ENCODE measurements at regions not wholly inside any gene's neighbourhood (a gene's known extent, or its start where the extent isn't known, plus 50 kb on each side); places are given as distances from the start of the nearest gene placed in this dataset.

- ATAC-seq = no peak
- no peak overlapping the region for H3K27ac ChIP-seq (ENCODE audit: extremely low read length, insufficient read depth, low read length)
- POLR2A ChIA-PET = no interaction called here
- no peak overlapping the region for H2AFZ ChIP-seq (ENCODE audit: low read length)
- H3K4me3 ChIP-seq (replicated peaks in 1 of 3; ENCODE audit: insufficient read depth in 1 of 3, low read depth in 2 of 3, low read length in 3 of 3) = no peak overlapping the region
- TF ChIP-seq TOE1 (CRISPR knock-in tag; IDR thresholded peaks at IDR 0.05) (no peak), ESRRA (CRISPR knock-in tag; IDR thresholded peaks at IDR 0.05; ENCODE audit: low read depth) (no peak)
- BruUV-seq (replicated peaks) = no TSS peak
- no peak for FAIRE-seq
- WGBS (ENCODE audit: low lambda C conversion rate) = 27% methylated on average over 7 of the region's 7 CpGs
- CTCF ChIA-PET (ENCODE audit: low intra/inter-chr PET ratio, low total read pairs) = no interaction called here
- no peaks in the 10 kb centered on the region for H3K4me1 ChIP-seq (ENCODE audit: insufficient read depth, low read length)
- no peaks in the 10 kb centered on the region; the same call in 1 of the 2 replicates for H3K9me3 ChIP-seq (ENCODE audit: low read length)
- no peaks in the 10 kb centered on the region for H4K20me1 ChIP-seq (ENCODE audit: insufficient read depth, low read length)
- no peaks in the 10 kb centered on the region for H3K36me3 ChIP-seq (replicated peaks in 1 of 2; ENCODE audit: control insufficient read depth in 1 of 2, insufficient read depth in 2 of 2, low read length in 2 of 2)
- H3K27me3 ChIP-seq (ENCODE audit: control insufficient read depth in 1 of 2, insufficient read depth in 2 of 2, low read length in 2 of 2) = no peaks in the 10 kb centered on the region
- intact Hi-C loops (cut with micrococcal nuclease; ENCODE audit: unreplicated experiment) (no loop called here), in situ Hi-C loops (cut with HindIII; ENCODE audit: extremely low pct_ligation_motif_present, low pct_unique_long_range_greater_than_20kb) (no loop called here)
- no peak for DNase-seq (ENCODE audit: low spot score)
- H3K4me2 ChIP-seq (ENCODE audit: low read depth, low read length) = no peak overlapping the region
- H3K79me2 ChIP-seq (ENCODE audit: insufficient read depth, low read length) = no peaks in the 10 kb centered on the region
- no peak overlapping the region for H3K9ac ChIP-seq (ENCODE audit: insufficient read depth, low read depth, low read length)
Measured at GRCh38 chr2:6448893-6449292, 416.8 kb downstream of the CMPK2 start.

DNA sequence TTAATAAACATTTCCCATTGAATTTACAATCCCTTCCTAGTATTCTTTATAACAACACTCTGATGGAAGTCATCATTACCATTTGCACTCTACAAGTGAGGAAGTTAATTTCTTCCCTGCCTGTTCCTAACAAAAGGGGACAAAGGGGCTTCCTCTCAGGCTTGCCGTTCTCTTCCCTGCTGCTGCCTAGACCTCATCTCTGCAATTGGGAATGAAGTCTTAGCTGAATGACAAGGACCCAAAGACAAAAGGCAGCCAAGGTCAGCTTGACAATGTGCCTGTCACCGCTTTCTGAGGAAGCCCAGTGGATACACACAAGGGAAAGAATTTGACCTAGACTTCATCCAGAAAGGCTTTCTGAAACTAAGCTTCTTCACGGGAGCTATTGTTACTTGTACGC is 416.4 kb downstream of the CMPK2 start:
- ChIA-PET POLR2A (no interaction called here), CTCF (ENCODE audit: low intra/inter-chr PET ratio, low total read pairs) (no interaction called here)
- Histone ChIP-seq H3K9me3 (ENCODE audit: low read length) (peaks cover 2% of the 10 kb centered on the region; the same call in 1 of the 2 replicates), H3K27me3 (ENCODE audit: control insufficient read depth in 1 of 2, insufficient read depth in 2 of 2, low read length in 2 of 2) (no peaks in the 10 kb centered on the region), H4K20me1 (ENCODE audit: insufficient read depth, low read length) (no peaks in the 10 kb centered on the region), H3K4me2 (ENCODE audit: low read depth, low read length) (no peak overlapping the region), H3K27ac (ENCODE audit: extremely low read length, insufficient read depth, low read length) (no peak overlapping the region), H3K4me3 (replicated peaks in 1 of 3; ENCODE audit: insufficient read depth in 1 of 3, low read depth in 2 of 3, low read length in 3 of 3) (no peak overlapping the region), H2AFZ (ENCODE audit: low read length) (no peak overlapping the region), H3K4me1 (ENCODE audit: insufficient read depth, low read length) (no peaks in the 10 kb centered on the region), H3K36me3 (replicated peaks in 1 of 2; ENCODE audit: control insufficient read depth in 1 of 2, insufficient read depth in 2 of 2, low read length in 2 of 2) (no peaks in the 10 kb centered on the region), H3K79me2 (ENCODE audit: insufficient read depth, low read length) (no peaks in the 10 kb centered on the region), H3K9ac (ENCODE audit: insufficient read depth, low read depth, low read length) (no peak overlapping the region)
- in situ Hi-C loops (cut with HindIII; ENCODE audit: extremely low pct_ligation_motif_present, low pct_unique_long_range_greater_than_20kb) (no loop called here), intact Hi-C loops (cut with micrococcal nuclease; ENCODE audit: unreplicated experiment) (no loop called here)
- FAIRE-seq (no peak), ATAC-seq (no peak), DNase-seq (ENCODE audit: low spot score) (no peak)
- WGBS (ENCODE audit: low lambda C conversion rate) = 28% methylated on average over 4 of the region's 4 CpGs
- no TSS peak for BruUV-seq (replicated peaks)
- TF ChIP-seq ZNF607 (CRISPR knock-in tag; IDR thresholded peaks at IDR 0.05; ENCODE audit: borderline replicate concordance) (no peak), ARID4A (CRISPR knock-in tag; IDR thresholded peaks at IDR 0.05; ENCODE audit: borderline replicate concordance) (no peak), MAFG (CRISPR knock-in tag; IDR thresholded peaks at IDR 0.05) (no peak), ZNF75D (CRISPR knock-in tag; IDR thresholded peaks at IDR 0.05; ENCODE audit: borderline replicate concordance) (no peak), PHF20 (CRISPR knock-in tag; IDR thresholded peaks at IDR 0.05) (no peak), POGZ (CRISPR knock-in tag; IDR thresholded peaks at IDR 0.05) (no peak), HNRNPK (IDR thresholded peaks at IDR 0.05; ENCODE audit: low read depth, low read length, poor library complexity, severe bottlenecking) (no peak), SMAD3 (CRISPR knock-in tag; IDR thresholded peaks at IDR 0.05) (no peak), ZNF230 (CRISPR knock-in tag; IDR thresholded peaks at IDR 0.05) (no peak), EEA1 (CRISPR knock-in tag; IDR thresholded peaks at IDR 0.05; ENCODE audit: borderline replicate concordance) (no peak), GPN1 (CRISPR knock-in tag; IDR thresholded peaks at IDR 0.05; ENCODE audit: borderline replicate concordance) (no peak)

Data from HepG2 (cell line).